Body of pancreas (tissue), 4 donors: ENCODE measurements at regions not wholly inside any gene's neighbourhood (a gene's known extent, or its start where the extent isn't known, plus 50 kb on each side); places are given as distances from the start of the nearest gene placed in this dataset.

Experiments used
- ATAC-seq: fragments of 150-250 bp; one replicate; pipeline ENCODE4 v1.9.1; 2016
- DNase-seq, 4 donors: peaks; one replicate each; pipeline ENCODE4 v3.0.0-alpha.2; 2019
- H3K27ac ChIP-seq, 4 donors: fragments of 200-600 bp; sonication (generic); 1 replicate in 3 of 4; 2 replicates in 1 of 4; pipeline versions ENCODE4 v1.5.1 to v1.6.1; 2016 to 2019; ENCODE audit warnings: mild to moderate bottlenecking in 1 of 4, mixed read lengths in 1 of 4, moderate library complexity in 1 of 4
- H3K27me3 ChIP-seq, 2 donors: fragments of 200-600 bp; sonication (generic); one replicate each; pipeline ENCODE4 v1.6.0; 2016; ENCODE audit warnings: mild to moderate bottlenecking in 1 of 2
- H3K36me3 ChIP-seq, 2 donors: fragments of 200-600 bp; sonication (generic); replicated peaks in 1 of 2; 2 replicates each; pipeline ENCODE4 v1.5.1; 2016; ENCODE audit warnings: low read depth in 2 of 2; ENCODE audit not compliant: insufficient read depth in 1 of 2
- H3K4me1 ChIP-seq: fragments of 200-600 bp; sonication (generic); one replicate; pipeline ENCODE4 v1.6.0; 2016
- H3K4me3 ChIP-seq, 2 donors: fragments of 200-600 bp; sonication (generic); 1 replicate in 1 of 2; 2 replicates in 1 of 2; pipeline ENCODE4 v1.5.1; 2016 to 2019
- H3K9me3 ChIP-seq, 3 donors: fragments of 200-600 bp; sonication (generic); 1 replicate in 2 of 3; 2 replicates in 1 of 3; pipeline ENCODE4 v1.5.1; 2016
- CTCF ChIP-seq, 7 experiments: fragments of 450-650 bp in 4 of 7; fragments of 200-600 bp in 3 of 7; sonication (generic) in 3 of 7; IDR thresholded peaks; one replicate each; pipeline ENCODE4 v1.5.1; 2016 to 2019; ENCODE audit warnings: antibody characterized with exemption in 7 of 7
- POLR2A ChIP-seq, 3 donors: fragments of 450-650 bp; IDR thresholded peaks; one replicate each; pipeline ENCODE4 v1.6.1; 2016; ENCODE audit warnings: antibody characterized with exemption in 3 of 3, mild to moderate bottlenecking in 2 of 3
- WGBS, 2 donors: methylation state at CpG; one replicate each; pipeline ENCODE4 v1.1.5; 2017; 5-methylcytosine and 5-hydroxymethylcytosine counted together
- intact Hi-C: fragments of 100-400 bp; cut with DNase I; formaldehyde crosslinking; loops from one replicate; pipeline ENCODE4 v1.15.1; 2023

GRCh38 chr4:189035654-189036053 lies 896.4 kb downstream of the TRIML1 start:
- no peaks in the 10 kb centered on the region for H3K27me3 ChIP-seq
- H3K9me3 ChIP-seq, result no peaks in the 10 kb centered on the region
- DNase-seq (no peak), ATAC-seq (no peak)
- WGBS, 2 donors, result 80 to 84% methylated on average over 19 of the region's 19 CpGs
- no peaks in the 10 kb centered on the region for H3K36me3 ChIP-seq
- no peak overlapping the region for H3K27ac ChIP-seq
- no peaks in the 10 kb centered on the region for H3K4me1 ChIP-seq
- TF ChIP-seq CTCF (IDR thresholded peaks at IDR 0.05) (no peak), POLR2A (IDR thresholded peaks at IDR 0.05) (no peak)
- H3K4me3 ChIP-seq, result no peak overlapping the region
- intact Hi-C loops, result no loop called here

- intact Hi-C loops, result no loop called here
- WGBS, 2 donors, result 56 to 63% methylated on average over 6 of the region's 6 CpGs
- ATAC-seq, result no peak
Observed at GRCh38 chr4:189036906-189037305, 897.7 kb downstream of the TRIML1 start.

GRCh38 chr4:189046642-189047041 lies 894.0 kb upstream of the FRG1 start:
- 60 to 73% methylated on average over 1 of the region's 1 CpG for WGBS, 2 donors
- DNase-seq, result no peak
- ATAC-seq, result no peak

More at GRCh38 chr4:189036906-189037305, 897.7 kb downstream of the TRIML1 start:
- H3K4me1 ChIP-seq, result no peaks in the 10 kb centered on the region
- no peaks in the 10 kb centered on the region for H3K27me3 ChIP-seq
- H3K9me3 ChIP-seq, result no peaks in the 10 kb centered on the region
- H3K36me3 ChIP-seq, result no peaks in the 10 kb centered on the region
- H3K27ac ChIP-seq, result no peak overlapping the region
- no peak for TF ChIP-seq POLR2A (IDR thresholded peaks at IDR 0.05)
- no peak for DNase-seq
- H3K4me3 ChIP-seq, result no peak overlapping the region

GRCh38 chr4:189048119-189048518 lies 892.6 kb upstream of the FRG1 start:
- peaks cover 5% of the 10 kb centered on the region for H3K4me1 ChIP-seq
- 67 to 87% methylated on average over 1 of the region's 1 CpG for WGBS, 2 donors
- ATAC-seq, result no peak
- H3K27me3 ChIP-seq, result peaks cover 0 to 11% of the 10 kb centered on the region in 2 donors
- TF ChIP-seq CTCF (IDR thresholded peaks at IDR 0.05) (no peak), POLR2A (IDR thresholded peaks at IDR 0.05) (no peak)
- no peaks in the 10 kb centered on the region for H3K36me3 ChIP-seq
- no peak overlapping the region for H3K27ac ChIP-seq
- H3K4me3 ChIP-seq, result no peak overlapping the region
- no peaks in the 10 kb centered on the region for H3K9me3 ChIP-seq
- DNase-seq, result no peak
- intact Hi-C loops, result no loop called here

More at GRCh38 chr4:189046642-189047041, 894.0 kb upstream of the FRG1 start:
- TF ChIP-seq POLR2A (IDR thresholded peaks at IDR 0.05), result no peak
- no peak for TF ChIP-seq CTCF (IDR thresholded peaks at IDR 0.05)
- intact Hi-C loops, result no loop called here
- H3K36me3 ChIP-seq, result no peaks in the 10 kb centered on the region
- H3K27me3 ChIP-seq, result peaks cover 0 to 11% of the 10 kb centered on the region in 2 donors
- peaks cover 5% of the 10 kb centered on the region for H3K4me1 ChIP-seq
- H3K9me3 ChIP-seq, result no peaks in the 10 kb centered on the region
- H3K4me3 ChIP-seq, result no peak overlapping the region
- no peak overlapping the region for H3K27ac ChIP-seq

- H3K36me3 ChIP-seq, result no peaks in the 10 kb centered on the region
- no peak overlapping the region for H3K27ac ChIP-seq
- intact Hi-C loops, result no loop called here
- no peaks in the 10 kb centered on the region for H3K9me3 ChIP-seq
- ATAC-seq (no peak), DNase-seq (no peak)
- H3K27me3 ChIP-seq, result peaks cover 0 to 11% of the 10 kb centered on the region in 2 donors
- 69% methylated on average over 8 of the region's 8 CpGs for WGBS, 2 donors
- H3K4me1 ChIP-seq, result peaks cover 5% of the 10 kb centered on the region
- no peak for TF ChIP-seq CTCF (IDR thresholded peaks at IDR 0.05)
- no peak for TF ChIP-seq POLR2A (IDR thresholded peaks at IDR 0.05)
- no peak overlapping the region for H3K4me3 ChIP-seq
Observed at GRCh38 chr4:189049682-189050081, 891.0 kb upstream of the FRG1 start.
